ENCODE measurements at regions not wholly inside any gene's neighbourhood (a gene's known extent, or its start where the extent isn't known, plus 50 kb on each side); places are given as distances from the start of the nearest gene placed in this dataset.

DNA sequence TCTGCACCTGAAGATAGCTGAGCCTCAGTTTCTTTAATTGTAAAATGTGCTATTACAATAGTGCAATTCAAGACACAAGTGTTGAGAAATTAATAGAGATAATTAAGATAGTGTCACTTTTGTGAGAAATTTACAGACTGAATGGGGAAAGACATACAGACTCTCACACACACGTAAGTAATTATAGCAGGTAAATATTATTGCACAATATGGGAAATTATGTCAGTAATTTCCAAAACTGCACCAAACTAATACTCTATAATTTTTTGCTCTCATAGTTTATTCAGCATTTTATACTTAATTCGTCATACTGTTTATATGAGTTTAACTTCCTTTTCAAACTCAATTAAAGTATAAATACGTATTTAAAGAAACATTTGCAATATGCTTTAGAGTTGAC lies 124.9 kb upstream of the GYPC start:
- ChIA-PET CTCF (no interaction called here), POLR2A (ENCODE audit: low non-redundant PET) (no interaction called here)
- DNase-seq (ENCODE audit: low spot score) = no peak
- Histone ChIP-seq H3K27ac (ENCODE audit: low read depth, low read length, poor library complexity, severe bottlenecking) (no peak overlapping the region), H3K4me1 (ENCODE audit: insufficient read depth, low read length, poor library complexity, severe bottlenecking) (no peaks in the 10 kb centered on the region), H3K4me3 (ENCODE audit: low read depth, low read length, poor library complexity, severe bottlenecking) (no peak overlapping the region), H3K36me3 (ENCODE audit: insufficient read depth, low read length, poor library complexity, severe bottlenecking) (no peaks in the 10 kb centered on the region), H3K9me3 (ENCODE audit: low read depth, low read length, poor library complexity, severe bottlenecking) (no peaks in the 10 kb centered on the region), H3K27me3 (replicated peaks; ENCODE audit: insufficient read depth, low read depth, low read length, poor library complexity) (no peaks in the 10 kb centered on the region)
- TF ChIP-seq EZH2 (IDR thresholded peaks at IDR 0.05; ENCODE audit: borderline replicate concordance, low read depth, low read length, poor library complexity, severe bottlenecking) = no peak
- TF ChIP-seq, protein P1, sequence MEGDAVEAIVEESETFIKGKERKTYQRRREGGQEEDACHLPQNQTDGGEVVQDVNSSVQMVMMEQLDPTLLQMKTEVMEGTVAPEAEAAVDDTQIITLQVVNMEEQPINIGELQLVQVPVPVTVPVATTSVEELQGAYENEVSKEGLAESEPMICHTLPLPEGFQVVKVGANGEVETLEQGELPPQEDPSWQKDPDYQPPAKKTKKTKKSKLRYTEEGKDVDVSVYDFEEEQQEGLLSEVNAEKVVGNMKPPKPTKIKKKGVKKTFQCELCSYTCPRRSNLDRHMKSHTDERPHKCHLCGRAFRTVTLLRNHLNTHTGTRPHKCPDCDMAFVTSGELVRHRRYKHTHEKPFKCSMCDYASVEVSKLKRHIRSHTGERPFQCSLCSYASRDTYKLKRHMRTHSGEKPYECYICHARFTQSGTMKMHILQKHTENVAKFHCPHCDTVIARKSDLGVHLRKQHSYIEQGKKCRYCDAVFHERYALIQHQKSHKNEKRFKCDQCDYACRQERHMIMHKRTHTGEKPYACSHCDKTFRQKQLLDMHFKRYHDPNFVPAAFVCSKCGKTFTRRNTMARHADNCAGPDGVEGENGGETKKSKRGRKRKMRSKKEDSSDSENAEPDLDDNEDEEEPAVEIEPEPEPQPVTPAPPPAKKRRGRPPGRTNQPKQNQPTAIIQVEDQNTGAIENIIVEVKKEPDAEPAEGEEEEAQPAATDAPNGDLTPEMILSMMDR (conservative IDR thresholded peaks at IDR 0.05; ENCODE audit: low read depth, low read length) = no peak
- intact Hi-C loops (cut with micrococcal nuclease; ENCODE audit: unreplicated experiment) = no loop called here
- BruUV-seq (replicated peaks) = no TSS peak

DNA sequence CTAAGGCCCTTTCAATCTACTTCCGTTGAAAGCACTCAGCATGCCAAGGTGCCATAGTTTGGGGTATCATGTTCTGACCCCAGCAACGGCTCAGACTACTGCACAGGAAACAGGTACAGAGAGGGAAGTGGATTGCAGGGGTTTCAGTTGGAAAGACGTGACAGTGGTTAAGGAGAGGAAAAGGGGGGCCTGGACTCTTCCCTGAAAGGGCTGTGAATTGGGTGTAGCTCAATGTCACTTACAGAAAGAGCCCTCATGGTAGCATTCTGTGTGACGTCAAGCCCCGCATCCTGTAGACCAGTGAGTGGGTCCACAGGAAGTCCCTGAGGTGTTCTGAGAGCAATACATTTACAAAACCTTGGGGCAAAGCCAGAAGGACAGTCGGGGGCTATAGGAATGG lies 121.5 kb upstream of the GYPC start:
- H3K36me3 ChIP-seq (ENCODE audit: insufficient read depth, low read length, poor library complexity, severe bottlenecking) = no peaks in the 10 kb centered on the region
- ChIA-PET CTCF (no interaction called here), POLR2A (ENCODE audit: low non-redundant PET) (no interaction called here)
- H3K9me3 ChIP-seq (ENCODE audit: low read depth, low read length, poor library complexity, severe bottlenecking) = no peaks in the 10 kb centered on the region
- no peak for TF ChIP-seq EZH2 (IDR thresholded peaks at IDR 0.05; ENCODE audit: borderline replicate concordance, low read depth, low read length, poor library complexity, severe bottlenecking)
- TF ChIP-seq, protein P1 (conservative IDR thresholded peaks at IDR 0.05; ENCODE audit: low read depth, low read length) = no peak
- DNase-seq (ENCODE audit: low spot score) = no peak
- BruUV-seq (replicated peaks) = no TSS peak
- H3K4me1 ChIP-seq (ENCODE audit: insufficient read depth, low read length, poor library complexity, severe bottlenecking) = no peaks in the 10 kb centered on the region
- H3K4me3 ChIP-seq (ENCODE audit: low read depth, low read length, poor library complexity, severe bottlenecking) = no peak overlapping the region
- intact Hi-C loops (cut with micrococcal nuclease; ENCODE audit: unreplicated experiment) = no loop called here
- H3K27me3 ChIP-seq (replicated peaks; ENCODE audit: insufficient read depth, low read depth, low read length, poor library complexity) = no peaks in the 10 kb centered on the region
- H3K27ac ChIP-seq (ENCODE audit: low read depth, low read length, poor library complexity, severe bottlenecking) = no peak overlapping the region

DNA sequence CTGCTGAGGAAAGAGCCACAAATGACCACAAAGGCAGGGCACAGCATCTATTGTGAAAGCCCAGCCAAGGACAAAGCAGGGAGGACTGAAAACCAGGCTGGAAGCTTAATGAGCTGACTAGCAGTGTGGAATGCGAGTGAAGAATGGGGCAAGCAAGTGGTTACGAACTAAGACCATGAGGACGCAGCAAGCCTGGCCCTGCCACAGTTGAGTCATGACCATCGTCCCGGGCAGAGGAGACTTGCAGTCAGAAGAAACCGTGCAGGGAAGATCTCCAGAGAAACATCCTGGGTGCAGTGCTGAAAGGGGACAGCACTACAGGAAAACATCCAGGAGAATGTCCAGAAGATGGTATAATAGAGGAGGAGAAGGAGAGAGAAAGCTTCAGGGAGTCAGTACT lies 120.5 kb upstream of the GYPC start:
- no peak overlapping the region for H3K4me3 ChIP-seq (ENCODE audit: low read depth, low read length, poor library complexity, severe bottlenecking)
- no peak overlapping the region for H3K27ac ChIP-seq (ENCODE audit: low read depth, low read length, poor library complexity, severe bottlenecking)
- CTCF ChIA-PET = no interaction called here
- no peaks in the 10 kb centered on the region for H3K36me3 ChIP-seq (ENCODE audit: insufficient read depth, low read length, poor library complexity, severe bottlenecking)
- TF ChIP-seq, protein P1 (conservative IDR thresholded peaks at IDR 0.05; ENCODE audit: low read depth, low read length) = no peak
- TF ChIP-seq EZH2 (IDR thresholded peaks at IDR 0.05; ENCODE audit: borderline replicate concordance, low read depth, low read length, poor library complexity, severe bottlenecking) = no peak
- no peak for DNase-seq (ENCODE audit: low spot score)
- BruUV-seq (replicated peaks) = no TSS peak
- no peaks in the 10 kb centered on the region for H3K27me3 ChIP-seq (replicated peaks; ENCODE audit: insufficient read depth, low read depth, low read length, poor library complexity)
- H3K4me1 ChIP-seq (ENCODE audit: insufficient read depth, low read length, poor library complexity, severe bottlenecking) = no peaks in the 10 kb centered on the region
- intact Hi-C loops (cut with micrococcal nuclease; ENCODE audit: unreplicated experiment) = no loop called here
- no peaks in the 10 kb centered on the region for H3K9me3 ChIP-seq (ENCODE audit: low read depth, low read length, poor library complexity, severe bottlenecking)
- POLR2A ChIA-PET (ENCODE audit: low non-redundant PET) = no interaction called here
